Left ventricle myocardium inferior (tissue), 1 donor: ENCODE measurements at regions not wholly inside any gene's neighbourhood (a gene's known extent, or its start where the extent isn't known, plus 50 kb on each side); places are given as distances from the start of the nearest gene placed in this dataset.

Experiments
- DNase-seq: peaks from one replicate; pipeline ENCODE4 v3.0.0-alpha.2; 2020
- H3K27ac ChIP-seq: fragments of 200-600 bp; replicated peaks from 2 replicates; pipeline ENCODE4 v1.8.0; 2021
- H3K27me3 ChIP-seq: fragments of 200-600 bp; 2 replicates; pipeline ENCODE4 v1.8.0; 2021; ENCODE audit warnings: low read depth
- H3K36me3 ChIP-seq: fragments of 200-600 bp; 2 replicates; pipeline ENCODE4 v1.8.0; 2021
- H3K4me1 ChIP-seq: fragments of 200-600 bp; 2 replicates; pipeline ENCODE4 v1.8.0; 2021
- H3K4me3 ChIP-seq: fragments of 200-600 bp; 2 replicates; pipeline ENCODE4 v1.8.0; 2021; ENCODE audit warnings: mild to moderate bottlenecking, moderate library complexity
- H3K9me3 ChIP-seq: fragments of 200-600 bp; replicated peaks from 2 replicates; pipeline ENCODE4 v1.8.0; 2021
- CTCF ChIP-seq: fragments of 200-600 bp; IDR thresholded peaks from 2 replicates; pipeline ENCODE4 v1.8.0; 2021; ENCODE audit warnings: antibody characterized with exemption, mild to moderate bottlenecking, borderline replicate concordance
- intact Hi-C: fragments of 100-400 bp; cut with micrococcal nuclease; formaldehyde crosslinking; loops from one replicate; pipeline ENCODE4 v1.11.0; 2022
- donor health status: DM: no; HTN: yes; CAD: no; lungs with severe emphysema.

GRCh38 chr15:98393471-98393870 is 254.9 kb upstream of the IGF1R start:
- DNase-seq = no peak
- peaks cover 70% of the 10 kb centered on the region for H3K27me3 ChIP-seq
- no peak for TF ChIP-seq CTCF
- no peaks in the 10 kb centered on the region for H3K9me3 ChIP-seq
- H3K4me3 ChIP-seq = no peak overlapping the region
- no peaks in the 10 kb centered on the region for H3K4me1 ChIP-seq
- intact Hi-C loops = no loop called here
- no peaks in the 10 kb centered on the region for H3K36me3 ChIP-seq
- H3K27ac ChIP-seq = no peak overlapping the region

GRCh38 chr15:98394546-98394945 is 253.8 kb upstream of the IGF1R start:
- H3K36me3 ChIP-seq = no peaks in the 10 kb centered on the region
- no peak for TF ChIP-seq CTCF
- no peaks in the 10 kb centered on the region for H3K4me1 ChIP-seq
- DNase-seq = no peak
- no peak overlapping the region for H3K4me3 ChIP-seq
- H3K27me3 ChIP-seq = peaks cover 78% of the 10 kb centered on the region
- no peak overlapping the region for H3K27ac ChIP-seq
- intact Hi-C loops = no loop called here
- no peaks in the 10 kb centered on the region for H3K9me3 ChIP-seq

- DNase-seq = no peak
- Histone ChIP-seq H3K36me3 (no peaks in the 10 kb centered on the region), H3K4me1 (no peaks in the 10 kb centered on the region), H3K27ac (no peak overlapping the region), H3K4me3 (no peak overlapping the region), H3K27me3 (peaks cover 89% of the 10 kb centered on the region), H3K9me3 (no peaks in the 10 kb centered on the region)
- intact Hi-C loops = no loop called here
- no peak for TF ChIP-seq CTCF
Measured at GRCh38 chr15:98395974-98396610, 252.2 kb upstream of the IGF1R start.

GRCh38 chr15:98397419-98397818 is 250.9 kb upstream of the IGF1R start:
- peaks cover 88% of the 10 kb centered on the region for H3K27me3 ChIP-seq
- no peaks in the 10 kb centered on the region for H3K36me3 ChIP-seq
- DNase-seq = peak; percentile 33
- no peak overlapping the region for H3K4me3 ChIP-seq
- intact Hi-C loops = no loop called here
- no peak for TF ChIP-seq CTCF
- no peak overlapping the region for H3K27ac ChIP-seq
- no peaks in the 10 kb centered on the region for H3K4me1 ChIP-seq
- no peaks in the 10 kb centered on the region for H3K9me3 ChIP-seq

GRCh38 chr15:98398056-98398455 is 250.3 kb upstream of the IGF1R start:
- peaks cover 87% of the 10 kb centered on the region for H3K27me3 ChIP-seq
- no peak for DNase-seq
- no peaks in the 10 kb centered on the region for H3K9me3 ChIP-seq
- intact Hi-C loops = no loop called here
- no peak overlapping the region for H3K27ac ChIP-seq
- no peak overlapping the region for H3K4me3 ChIP-seq
- H3K36me3 ChIP-seq = no peaks in the 10 kb centered on the region
- H3K4me1 ChIP-seq = no peaks in the 10 kb centered on the region
- no peak for TF ChIP-seq CTCF
